K562 (cell line): ENCODE measurements at regions not wholly inside any gene's neighbourhood (a gene's known extent, or its start where the extent isn't known, plus 50 kb on each side); places are given as distances from the start of the nearest gene placed in this dataset.

Experiments
- BRF2 ChIP-seq: IDR thresholded peaks from 3 replicates; pipeline ENCODE4 v1.6.1; 2011; ENCODE audit warnings: borderline replicate concordance, mild to moderate bottlenecking; ENCODE audit not compliant: insufficient read length, insufficient read depth
- CTCF ChIP-seq, 3 experiments: IDR thresholded peaks in 2 of 3; conservative IDR thresholded peaks in 1 of 3; 2 replicates each; pipeline ENCODE4 v1.5.1; 2011 to 2012; ENCODE audit warnings: low read length in 3 of 3, mild to moderate bottlenecking in 3 of 3, control low read depth in 2 of 3, improper control_type of control experiment in 1 of 3, inconsistent platforms in 1 of 3, low read depth in 1 of 3, mixed read lengths in 1 of 3, moderate library complexity in 1 of 3; ENCODE audit not compliant: insufficient read depth in 2 of 3
- ESRRA ChIP-seq: fragments of 450-650 bp; IDR thresholded peaks from 2 replicates; pipeline ENCODE4 v1.6.1; 2014; ENCODE audit warnings: low read depth, mild to moderate bottlenecking, moderate library complexity, borderline replicate concordance
- MIER1 ChIP-seq: fragments of 450-650 bp; IDR thresholded peaks from 2 replicates; pipeline ENCODE4 v1.6.1; 2016; ENCODE audit warnings: antibody characterized with exemption, mild to moderate bottlenecking, low read depth
- NFYB ChIP-seq: IDR thresholded peaks from 2 replicates; pipeline ENCODE4 v1.6.1; 2011; ENCODE audit warnings: mild to moderate bottlenecking, moderate library complexity; ENCODE audit not compliant: insufficient read length; ENCODE audit errors: extremely low read depth
- POLR2A ChIP-seq: fragments of 450-650 bp; conservative IDR thresholded peaks from 2 replicates; pipeline ENCODE4 v1.6.1; 2016
- SMC3 ChIP-seq: conservative IDR thresholded peaks from 2 replicates; pipeline ENCODE4 v1.6.1; 2011; ENCODE audit warnings: low read depth, low read length, improper control_type of control experiment; ENCODE audit not compliant: insufficient read depth

GRCh38 chr18:28903306-28903705 is 726.4 kb upstream of the CDH2 start:
- no peak for TF ChIP-seq CTCF (IDR thresholded peaks at IDR 0.05 in 2 of 3, conservative IDR thresholded peaks at IDR 0.05 in 1 of 3; ENCODE audit: insufficient read depth in 2 of 3, low read depth in 1 of 3, low read length in 3 of 3)
- TF ChIP-seq NFYB: no peak
- no peak for TF ChIP-seq ESRRA
- TF ChIP-seq BRF2: no peak
- TF ChIP-seq SMC3: no peak
- TF ChIP-seq MIER1: no peak
- TF ChIP-seq POLR2A: no peak
